ENCODE measurements at regions not wholly inside any gene's neighbourhood (a gene's known extent, or its start where the extent isn't known, plus 50 kb on each side); places are given as distances from the start of the nearest gene placed in this dataset.
"Not testable (repeated sequence)": the region's sequence is repeated elsewhere in the genome, so short reads cannot be mapped to it uniquely, and the experiment has no call there.

DNA sequence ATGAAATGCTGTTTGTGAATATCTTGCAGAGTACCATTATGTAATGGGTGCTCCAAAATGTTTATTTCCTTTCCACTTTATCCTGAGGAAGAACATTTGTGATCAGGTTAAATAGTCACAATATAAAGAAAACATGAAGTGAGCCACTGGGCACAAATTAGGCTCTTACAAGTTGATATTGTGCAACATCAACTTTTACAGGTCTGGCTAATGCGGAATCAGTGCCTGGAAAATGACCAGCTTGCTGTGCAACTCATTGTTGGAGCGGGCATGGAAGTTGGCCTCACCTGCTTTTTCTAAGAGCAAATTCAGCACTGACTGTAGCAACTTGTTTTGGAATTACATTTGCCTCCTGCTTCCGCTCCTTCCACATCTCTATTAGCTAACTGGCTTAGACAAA lies 216.9 kb upstream of the PLPPR1 start:
- no peak for DNase-seq (ENCODE audit: low read depth)

DNA sequence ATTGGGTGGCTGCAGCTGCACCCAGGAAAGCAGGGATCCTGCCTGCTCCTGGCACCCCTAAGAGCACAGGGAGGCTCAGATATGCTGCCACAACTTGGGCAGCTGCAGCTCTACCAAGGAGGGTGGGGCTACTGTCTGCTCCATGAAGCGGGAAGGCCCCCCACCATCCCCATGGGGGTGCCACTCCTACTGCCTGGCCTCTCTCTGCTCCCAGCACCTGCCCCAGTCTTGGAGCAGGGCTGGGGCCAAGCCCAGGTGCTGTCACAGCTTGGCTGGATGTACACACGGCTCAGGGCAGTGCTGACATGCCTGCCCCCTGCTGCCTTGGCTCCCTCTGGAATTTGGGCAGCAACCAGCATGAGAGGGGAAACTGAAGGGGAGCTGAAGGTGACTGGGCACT lies 214.7 kb upstream of the PLPPR1 start:
- no peak for DNase-seq (ENCODE audit: low read depth)

DNA sequence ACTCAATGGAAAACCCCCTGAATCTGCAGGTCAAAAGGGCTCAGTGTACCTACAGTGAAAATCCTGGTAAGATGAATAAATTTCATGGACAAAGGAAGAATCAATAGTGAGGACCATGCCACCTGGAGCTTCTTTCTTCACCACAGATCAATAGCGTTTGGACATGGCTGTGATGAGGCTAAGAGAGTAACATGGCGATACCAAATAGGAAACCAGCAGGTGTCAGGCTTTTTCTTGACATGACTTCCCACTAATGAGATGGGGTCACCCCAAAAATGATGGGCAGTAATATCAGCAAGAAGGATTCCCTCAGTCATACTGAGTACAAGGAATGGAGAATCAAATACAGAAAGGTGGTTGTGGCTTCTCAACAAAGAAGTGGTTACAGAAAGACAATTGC lies 208.5 kb upstream of the PLPPR1 start:
- DNase-seq (ENCODE audit: low read depth) = no peak

DNA sequence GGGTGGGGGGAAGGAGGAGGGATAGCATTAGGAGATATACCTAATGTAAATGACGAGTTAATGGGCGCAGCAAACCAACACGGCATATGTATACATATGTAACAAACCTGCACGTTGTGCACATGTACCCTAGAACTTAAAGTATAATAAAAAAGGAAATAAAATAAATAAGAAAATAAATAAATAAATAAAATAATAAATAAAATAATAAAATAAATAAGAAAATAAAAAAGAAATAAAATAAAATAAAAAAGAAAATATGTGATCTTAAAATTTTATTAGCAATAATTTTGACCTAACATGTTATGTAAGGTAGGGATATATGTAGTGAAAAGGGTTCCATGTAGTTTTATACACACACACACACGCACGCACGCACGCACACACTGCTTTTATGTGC lies 195.5 kb upstream of the PLPPR1 start:
- not testable (repeated sequence) for DNase-seq (ENCODE audit: low read depth)

DNA sequence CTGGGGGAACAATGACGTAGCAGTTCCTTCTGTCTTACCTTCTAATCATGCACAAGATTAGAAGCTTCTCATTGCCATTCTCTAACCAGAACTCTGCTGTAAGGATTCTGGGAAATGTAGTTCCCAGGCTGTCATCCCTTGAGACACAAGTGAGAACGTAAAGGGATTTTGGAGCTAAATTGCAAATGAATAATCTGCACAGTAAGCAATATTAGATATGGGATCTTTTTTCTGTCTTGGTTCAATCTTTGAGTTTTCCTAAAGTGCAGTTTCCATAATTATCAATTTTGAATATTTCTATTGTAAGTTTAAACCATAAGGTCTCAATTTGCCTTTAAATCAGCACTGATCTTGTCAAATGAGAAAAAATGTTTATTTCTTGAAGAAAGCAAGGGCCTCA lies 189.7 kb upstream of the PLPPR1 start:
- no peak for DNase-seq (ENCODE audit: low read depth)

DNA sequence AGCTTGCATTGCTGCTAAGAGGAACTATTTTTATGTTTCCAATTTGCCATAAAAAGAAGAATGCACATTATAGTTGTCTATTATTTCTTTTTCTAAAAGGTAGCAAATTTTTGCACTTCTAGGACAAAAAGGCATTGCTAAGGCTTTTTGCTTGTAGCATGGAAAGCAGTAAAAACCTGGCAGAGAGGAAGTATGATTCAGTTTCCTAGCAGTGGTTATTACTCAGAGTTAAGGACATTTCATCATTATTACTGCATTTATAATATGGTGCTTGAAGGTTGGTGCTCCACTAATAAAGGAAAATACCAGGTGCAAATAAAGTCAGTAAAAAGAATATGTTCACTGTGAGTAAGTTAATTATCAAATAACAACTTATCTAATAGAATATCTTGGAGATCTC lies 179.8 kb upstream of the PLPPR1 start:
- DNase-seq (ENCODE audit: low read depth) = no peak

DNA sequence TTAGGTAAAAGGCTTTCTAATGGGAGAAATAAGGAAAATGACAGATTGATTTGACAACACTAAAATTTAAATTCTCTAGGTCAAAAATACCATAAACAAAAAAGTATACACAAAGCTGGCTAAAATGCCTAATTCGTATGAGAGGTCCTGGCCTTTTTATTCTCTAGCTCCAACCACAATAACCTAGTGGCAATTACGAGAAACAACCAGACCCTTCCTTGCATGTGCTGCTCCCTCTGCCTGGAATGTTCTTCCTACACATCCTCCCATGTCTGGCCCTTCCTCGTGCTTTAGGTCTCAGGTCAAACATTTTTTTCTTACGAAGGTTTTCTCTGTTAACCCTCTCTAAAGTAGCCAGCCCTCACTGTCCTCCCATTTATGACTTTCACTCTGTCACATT lies 176.4 kb upstream of the PLPPR1 start:
- DNase-seq (ENCODE audit: low read depth) = no peak

DNA sequence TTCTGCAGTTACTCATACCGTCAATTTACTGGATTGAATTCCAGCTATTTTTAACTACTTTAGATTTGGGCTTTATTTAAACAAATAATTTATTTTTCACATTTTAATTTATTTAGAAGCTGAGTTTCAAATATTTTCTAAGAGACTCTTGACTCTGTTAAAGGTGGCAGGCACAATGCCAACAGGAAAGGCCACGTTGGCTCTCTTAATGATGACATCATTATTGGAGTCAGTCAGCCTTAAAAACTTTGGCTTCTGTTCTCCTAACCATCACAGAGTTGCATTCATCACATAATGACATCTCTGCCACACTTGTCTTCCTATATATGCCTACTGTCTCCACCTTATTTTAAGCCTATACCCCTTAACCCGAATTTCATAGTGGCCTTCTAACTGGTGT lies 172.3 kb upstream of the PLPPR1 start:
- no peak for DNase-seq (ENCODE audit: low read depth)

DNA sequence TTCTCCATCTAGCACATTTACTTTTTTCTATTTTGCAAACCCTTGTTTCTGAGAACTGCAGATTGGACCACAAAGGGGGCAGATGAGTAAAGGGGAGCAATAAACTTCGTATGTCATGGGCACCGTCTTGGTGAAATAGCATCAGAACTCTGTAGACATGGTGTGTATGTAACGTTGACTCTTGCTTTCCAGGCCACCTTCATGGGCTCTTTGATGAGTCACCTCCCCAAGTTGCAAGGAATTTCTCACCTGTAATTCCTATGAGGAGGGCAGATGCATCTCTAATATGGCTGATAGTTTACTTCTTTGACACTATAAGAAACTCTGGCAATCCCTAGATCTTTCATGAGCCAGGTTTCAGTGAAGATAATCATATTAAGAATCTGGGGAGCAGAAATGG lies 163.4 kb upstream of the PLPPR1 start:
- DNase-seq (ENCODE audit: low read depth) = no peak

DNA sequence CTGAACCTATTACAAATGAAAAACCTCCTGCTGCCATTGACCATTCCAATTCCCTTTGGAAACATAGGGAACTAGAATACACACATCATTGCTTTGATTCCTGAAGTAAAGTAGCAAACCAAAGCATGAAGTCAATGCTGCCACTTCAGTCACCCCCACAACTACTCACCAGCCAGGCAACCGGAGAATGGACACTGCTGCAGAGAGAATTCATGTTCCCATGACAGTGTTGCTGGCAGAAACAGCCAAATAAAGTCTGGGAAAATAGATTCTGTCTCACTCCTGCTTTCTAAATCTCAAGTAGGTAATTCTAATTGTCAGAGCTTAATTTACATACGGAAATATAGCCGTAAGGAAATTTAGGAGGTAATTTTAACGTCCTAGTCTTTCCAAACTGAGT lies 162.9 kb upstream of the PLPPR1 start:
- no peak for DNase-seq (ENCODE audit: low read depth)

DNA sequence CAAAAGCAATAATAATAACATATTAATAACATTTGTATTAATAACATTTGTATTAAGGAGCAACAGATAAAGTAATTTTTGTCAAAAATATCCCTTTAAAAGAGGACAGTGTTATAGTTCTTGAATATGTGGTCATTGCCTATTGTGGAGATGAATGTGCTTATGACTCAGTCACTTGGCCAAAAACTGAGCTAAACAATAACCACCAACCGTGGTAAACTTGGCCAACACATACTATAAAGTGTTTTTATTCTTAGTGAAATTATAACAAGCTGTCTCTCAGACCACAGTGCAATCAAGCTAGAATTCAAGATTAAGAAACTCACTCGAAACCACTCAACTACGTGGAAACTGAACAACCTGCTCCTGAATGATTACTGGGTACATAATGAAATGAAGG lies 159.2 kb upstream of the PLPPR1 start:
- no peak for DNase-seq (ENCODE audit: low read depth)

DNA sequence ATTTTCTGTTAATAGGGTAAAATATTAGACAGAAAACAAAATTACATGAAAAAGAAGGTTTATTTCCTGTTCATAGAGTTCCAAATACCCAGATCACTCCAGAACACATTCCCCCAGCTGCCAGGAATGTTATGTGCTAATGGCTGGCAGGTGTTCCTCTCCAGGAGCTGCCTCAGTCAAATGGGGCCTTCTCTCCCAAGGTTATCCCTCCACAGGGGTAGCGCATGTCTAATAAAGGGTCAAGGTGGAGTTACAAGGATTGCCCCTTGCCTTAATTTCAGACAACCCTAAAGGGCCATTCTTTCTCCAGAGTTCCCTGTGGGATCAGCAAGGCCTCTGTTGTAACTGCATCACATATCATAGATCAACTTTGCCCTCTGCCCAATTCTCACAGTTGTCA lies 148.6 kb upstream of the PLPPR1 start:
- no peak for DNase-seq (ENCODE audit: low read depth)

DNA sequence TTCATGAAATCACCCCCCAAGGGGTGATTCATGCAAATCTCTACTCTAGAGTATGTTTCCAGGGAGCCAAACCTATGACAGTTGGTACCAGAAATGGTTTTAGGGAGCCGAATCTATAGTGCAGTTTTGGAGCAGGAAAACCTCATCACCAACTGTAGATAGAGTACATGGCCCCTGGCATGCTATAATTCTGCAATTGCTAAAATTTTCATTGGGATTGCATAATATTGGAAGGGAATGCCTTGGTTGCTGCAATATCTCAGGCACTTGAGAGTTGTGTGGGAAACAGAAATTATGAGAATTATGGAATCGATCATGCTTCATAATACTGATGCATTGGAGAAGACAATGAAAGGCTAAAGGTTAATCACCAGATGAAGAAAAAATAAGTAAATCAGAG lies 148.2 kb upstream of the PLPPR1 start:
- no peak for DNase-seq (ENCODE audit: low read depth)

DNA sequence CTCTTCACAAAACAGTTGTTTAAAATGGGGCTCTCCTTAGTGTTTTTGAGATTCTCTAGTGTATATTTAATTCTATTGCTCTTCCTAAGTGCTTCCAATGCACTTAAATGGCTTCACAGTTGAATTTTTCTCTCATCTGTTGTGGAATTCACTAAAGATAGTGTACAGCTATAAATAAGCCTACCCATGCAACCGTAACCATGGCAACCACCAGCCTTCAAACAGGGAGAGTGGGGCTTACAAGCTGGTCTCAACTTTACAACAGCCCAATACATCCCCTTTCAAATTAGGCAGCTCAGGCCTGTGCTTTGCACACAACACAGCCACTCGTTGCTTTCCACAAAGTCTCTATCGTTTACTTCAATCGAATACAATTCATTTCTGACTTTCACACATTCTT lies 144.0 kb upstream of the PLPPR1 start:
- no peak for DNase-seq (ENCODE audit: low read depth)

DNA sequence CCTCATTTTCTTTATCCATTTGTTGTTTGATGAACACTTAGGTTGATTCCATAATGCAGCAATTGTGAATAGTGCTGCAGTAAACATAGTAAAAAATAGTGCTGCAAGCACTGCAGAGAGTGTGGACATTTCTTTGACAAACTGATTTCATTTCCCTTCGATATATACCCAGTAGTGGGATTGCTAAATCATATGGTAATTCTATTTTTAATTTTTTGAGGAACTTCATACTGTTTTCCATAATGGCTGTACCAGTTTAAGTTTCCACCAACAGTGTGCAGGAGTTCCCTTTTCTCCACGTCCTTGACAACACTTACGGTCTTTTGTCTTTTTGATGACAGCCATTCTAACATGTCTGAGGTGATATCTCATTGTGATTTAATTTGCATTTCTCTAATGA lies 138.2 kb upstream of the PLPPR1 start:
- no peak for DNase-seq (ENCODE audit: low read depth)

DNA sequence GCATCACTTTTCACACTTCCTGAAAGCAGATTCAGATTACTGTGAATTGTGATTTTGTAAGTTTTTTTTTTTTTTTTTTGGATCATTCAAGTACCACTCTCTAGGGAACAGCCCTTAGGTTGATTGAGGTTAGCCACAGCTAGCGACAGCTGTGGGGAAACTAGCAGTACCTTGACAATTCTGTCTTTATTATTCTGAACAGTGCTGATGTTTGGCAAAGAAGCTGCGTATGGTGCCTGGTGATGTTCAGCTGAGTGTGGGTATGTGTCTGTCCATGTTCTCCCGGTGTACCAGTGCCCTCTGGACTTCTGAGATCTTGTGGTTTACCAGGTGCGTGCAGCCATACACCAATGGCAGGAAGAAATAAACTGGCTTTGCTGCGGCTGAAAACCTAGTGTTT lies 117.3 kb upstream of the PLPPR1 start:
- DNase-seq (ENCODE audit: low read depth) = no peak

DNA sequence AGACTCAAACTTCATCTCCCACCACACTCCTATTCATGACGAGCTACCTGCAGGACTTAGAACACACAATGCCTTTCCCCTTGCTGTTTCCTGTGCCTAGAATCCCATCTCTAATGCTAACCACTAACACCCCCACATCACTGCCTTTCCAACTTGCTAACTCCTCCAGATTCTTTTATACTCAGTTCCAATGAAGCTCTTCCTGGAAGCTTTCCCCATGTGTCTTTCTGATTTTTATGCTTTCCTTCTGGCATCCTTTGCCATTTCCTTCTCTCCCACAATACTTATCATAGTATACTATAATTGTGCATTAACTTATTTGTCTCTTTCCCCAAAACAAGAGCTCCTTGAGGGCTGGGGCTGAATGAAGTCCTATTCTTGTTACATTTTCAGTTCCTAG lies 115.3 kb upstream of the PLPPR1 start:
- no peak for DNase-seq (ENCODE audit: low read depth)

DNA sequence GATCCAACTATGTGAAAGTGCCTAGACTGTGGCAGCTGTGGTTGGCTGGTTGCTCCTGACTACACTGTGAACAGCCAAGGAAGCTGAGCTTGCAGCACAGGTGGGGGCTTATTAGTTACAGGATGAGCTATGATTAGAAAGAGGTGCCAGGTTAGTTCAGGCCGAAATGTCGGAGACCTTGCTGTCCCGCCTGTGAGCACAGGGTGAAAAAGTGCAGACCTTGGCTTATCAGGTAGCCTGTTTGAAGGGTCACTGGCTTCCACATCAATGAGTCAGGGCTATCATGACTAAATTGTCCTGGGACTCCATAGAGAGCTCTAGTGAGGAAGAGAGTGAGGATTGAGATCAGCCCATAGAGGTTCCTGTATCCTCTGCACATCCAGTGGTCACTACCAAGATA lies 114.3 kb upstream of the PLPPR1 start:
- no peak for DNase-seq (ENCODE audit: low read depth)

DNA sequence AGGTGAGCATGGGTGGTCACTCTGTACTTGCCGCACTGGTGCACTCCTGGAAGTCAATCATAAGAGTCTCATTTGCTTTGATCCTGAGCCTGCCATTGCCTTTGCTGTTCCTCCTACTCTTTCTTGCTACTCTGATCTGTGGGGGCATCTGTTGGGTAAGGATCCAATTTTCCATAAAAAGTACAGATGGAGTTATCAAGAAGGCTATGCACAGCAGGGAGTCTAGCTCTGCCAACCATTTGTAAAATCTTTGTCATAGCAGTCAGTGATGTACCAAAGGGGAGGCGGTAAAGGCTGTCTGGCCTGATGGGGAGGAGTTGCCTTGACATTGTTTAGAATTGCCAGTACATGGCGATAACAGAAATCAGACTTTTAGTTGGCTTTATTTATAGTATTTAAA lies 109.0 kb upstream of the PLPPR1 start:
- DNase-seq (ENCODE audit: low read depth) = no peak

DNA sequence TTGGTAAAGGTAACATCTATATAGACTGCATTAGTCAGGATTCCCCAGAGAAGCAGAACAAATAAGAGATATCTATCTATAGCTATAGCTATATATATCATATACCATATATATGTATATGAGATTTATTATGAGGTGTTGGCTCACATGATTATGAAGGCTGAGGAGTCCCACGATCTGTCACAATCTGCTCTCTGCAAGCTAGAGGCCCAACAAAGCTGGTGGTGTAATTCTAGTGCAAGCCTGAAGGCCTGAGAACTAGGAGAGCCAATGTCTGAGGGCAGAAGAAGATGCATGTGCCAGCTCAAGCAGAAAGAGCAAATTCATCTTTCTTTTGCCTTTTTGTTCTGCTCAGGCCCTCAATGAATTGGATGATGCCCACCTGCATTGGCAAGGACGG lies 102.2 kb upstream of the PLPPR1 start:
- DNase-seq (ENCODE audit: low read depth) = no peak

DNA sequence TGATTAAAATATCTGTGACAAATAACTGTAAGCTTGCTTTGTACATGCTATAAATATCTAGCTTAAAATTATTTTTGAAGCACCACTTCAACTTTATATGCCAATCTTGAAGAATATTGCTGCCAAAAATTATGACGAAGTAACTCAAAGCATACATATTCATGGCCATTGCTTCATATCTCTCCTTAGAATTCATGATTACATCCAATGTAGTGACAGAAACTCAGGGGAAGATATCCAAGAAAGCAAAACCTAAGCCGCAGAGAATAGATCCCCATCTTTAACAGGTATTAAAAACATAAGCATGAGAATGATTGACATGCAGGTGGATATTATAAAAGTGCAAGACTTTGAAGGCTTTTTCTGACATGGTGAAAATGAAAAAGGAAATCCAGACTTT lies 100.8 kb upstream of the PLPPR1 start:
- DNase-seq (ENCODE audit: low read depth) = no peak

DNA sequence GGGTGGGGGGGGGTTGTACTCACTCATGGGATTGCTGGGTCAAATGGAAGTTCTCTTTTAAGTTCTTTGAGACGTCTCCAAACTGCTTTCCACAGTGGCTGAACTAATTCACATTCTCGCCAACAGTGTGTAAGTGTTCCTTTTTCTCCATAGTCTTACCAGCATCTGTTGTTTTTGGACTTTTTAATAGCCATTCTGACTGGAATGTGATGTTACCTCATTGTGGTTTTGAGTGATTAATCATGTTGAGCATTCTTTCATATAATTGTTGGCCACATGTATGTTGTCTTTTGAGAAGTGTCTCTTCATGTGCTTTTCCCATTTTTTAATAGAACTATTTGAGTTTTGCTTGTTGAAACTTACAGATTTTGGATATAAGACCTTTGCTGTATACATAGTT lies 94.9 kb upstream of the PLPPR1 start:
- DNase-seq (ENCODE audit: low read depth) = peak; percentile 21

DNA sequence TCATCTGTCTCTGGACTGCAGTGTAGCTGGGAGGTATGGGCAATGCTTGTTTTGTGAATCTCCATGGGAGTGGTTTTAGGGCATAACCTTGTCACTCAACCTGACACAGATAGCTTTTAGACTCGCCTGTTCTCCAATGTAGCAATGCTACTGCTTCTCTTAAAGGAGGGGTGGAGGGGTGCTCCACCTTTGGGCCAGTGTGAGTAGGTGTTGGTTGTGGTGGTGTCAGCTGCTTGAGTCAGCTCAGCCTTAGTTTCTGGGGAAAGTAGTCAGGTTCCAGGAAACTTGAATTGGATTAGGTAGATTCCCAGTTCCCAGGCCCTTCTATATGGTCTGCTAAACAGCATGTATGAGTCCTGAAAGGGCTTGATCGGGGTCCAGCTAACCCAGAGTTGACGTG lies 91.1 kb upstream of the PLPPR1 start:
- DNase-seq (ENCODE audit: low read depth) = no peak

DNA sequence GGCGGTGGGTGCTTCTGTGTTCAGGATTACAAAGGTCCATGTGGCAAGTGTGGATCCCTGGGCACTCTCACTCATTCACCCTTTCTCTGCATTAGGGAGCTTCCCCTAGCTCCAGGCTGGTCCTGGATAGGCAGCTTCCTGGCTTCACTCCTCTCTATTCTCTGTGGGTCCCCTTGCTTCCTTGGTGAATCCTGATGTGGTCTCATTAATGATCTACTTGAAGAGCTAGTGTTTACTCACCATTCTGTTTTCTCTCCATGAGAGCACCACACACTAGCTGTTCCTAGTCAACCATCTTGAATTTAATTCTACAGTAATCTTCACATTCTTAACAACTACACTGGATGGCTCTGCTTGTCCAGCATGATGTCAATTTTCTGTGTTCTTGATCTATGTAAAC lies 90.0 kb upstream of the PLPPR1 start:
- no peak for DNase-seq (ENCODE audit: low read depth)

DNA sequence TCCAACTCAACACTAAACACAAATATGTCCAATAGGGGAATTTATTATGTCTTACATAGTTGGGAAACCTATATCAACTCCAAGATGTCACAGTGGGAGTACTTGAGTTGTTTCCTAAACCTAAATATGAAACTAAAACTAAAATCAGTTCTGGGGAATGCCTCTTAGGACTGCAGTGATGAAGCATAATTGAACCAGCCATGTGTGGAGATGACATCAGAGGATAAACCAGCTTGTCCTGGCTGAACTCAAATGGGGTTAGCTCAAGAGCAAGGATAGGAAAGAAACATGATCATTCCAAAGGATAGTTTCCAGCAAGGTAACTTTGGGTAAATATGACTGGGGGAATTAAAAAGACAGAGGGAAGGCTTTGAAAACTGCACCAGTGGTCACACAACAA lies 88.9 kb upstream of the PLPPR1 start:
- DNase-seq (ENCODE audit: low read depth) = no peak

Data from LHCN-M2 (cell line).